ENCODE measurements at regions not wholly inside any gene's neighbourhood (a gene's known extent, or its start where the extent isn't known, plus 50 kb on each side); places are given as distances from the start of the nearest gene placed in this dataset.

GRCh38 chr15:99487337-99487730, 78.5 kb upstream of the MEF2A start:
- H3K27me3 Mint-ChIP-seq (ENCODE audit: low read depth), result peaks cover 8% of the 10 kb centered on the region
- no peaks in the 10 kb centered on the region for H3K36me3 Mint-ChIP-seq
- peaks cover 11% of the 10 kb centered on the region for H3K9me3 Mint-ChIP-seq
- CTCF ChIA-PET, result interaction anchor here (4.0 kb wide), 1 partner anchor 217 kb away, joined by 23 read pairs; no protein-coding TSS in a partner anchor
- peaks cover 24% of the 10 kb centered on the region for H3K4me1 Mint-ChIP-seq
- POLR2A ChIA-PET, result no interaction called here
- no peak for ATAC-seq
- H3K4me3 Mint-ChIP-seq, result peak overlapping the region; percentile 67
- DNase-seq (ENCODE audit: low spot score), result no peak
- H3K27ac Mint-ChIP-seq, result no peak overlapping the region
- TF ChIP-seq, protein P1, sequence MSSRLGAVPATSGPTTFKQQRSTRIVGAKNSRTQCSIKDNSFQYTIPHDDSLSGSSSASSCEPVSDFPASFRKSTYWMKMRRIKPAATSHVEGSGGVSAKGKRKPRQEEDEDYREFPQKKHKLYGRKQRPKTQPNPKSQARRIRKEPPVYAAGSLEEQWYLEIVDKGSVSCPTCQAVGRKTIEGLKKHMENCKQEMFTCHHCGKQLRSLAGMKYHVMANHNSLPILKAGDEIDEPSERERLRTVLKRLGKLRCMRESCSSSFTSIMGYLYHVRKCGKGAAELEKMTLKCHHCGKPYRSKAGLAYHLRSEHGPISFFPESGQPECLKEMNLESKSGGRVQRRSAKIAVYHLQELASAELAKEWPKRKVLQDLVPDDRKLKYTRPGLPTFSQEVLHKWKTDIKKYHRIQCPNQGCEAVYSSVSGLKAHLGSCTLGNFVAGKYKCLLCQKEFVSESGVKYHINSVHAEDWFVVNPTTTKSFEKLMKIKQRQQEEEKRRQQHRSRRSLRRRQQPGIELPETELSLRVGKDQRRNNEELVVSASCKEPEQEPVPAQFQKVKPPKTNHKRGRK (CRISPR knock-in tag; IDR thresholded peaks at IDR 0.05; ENCODE audit: borderline replicate concordance), result no peak
- no peak for TF ChIP-seq AR (CRISPR knock-in tag; IDR thresholded peaks at IDR 0.05)
- TF ChIP-seq ETV6 (CRISPR knock-in tag; IDR thresholded peaks at IDR 0.05), result no peak
- TF ChIP-seq, protein P2, sequence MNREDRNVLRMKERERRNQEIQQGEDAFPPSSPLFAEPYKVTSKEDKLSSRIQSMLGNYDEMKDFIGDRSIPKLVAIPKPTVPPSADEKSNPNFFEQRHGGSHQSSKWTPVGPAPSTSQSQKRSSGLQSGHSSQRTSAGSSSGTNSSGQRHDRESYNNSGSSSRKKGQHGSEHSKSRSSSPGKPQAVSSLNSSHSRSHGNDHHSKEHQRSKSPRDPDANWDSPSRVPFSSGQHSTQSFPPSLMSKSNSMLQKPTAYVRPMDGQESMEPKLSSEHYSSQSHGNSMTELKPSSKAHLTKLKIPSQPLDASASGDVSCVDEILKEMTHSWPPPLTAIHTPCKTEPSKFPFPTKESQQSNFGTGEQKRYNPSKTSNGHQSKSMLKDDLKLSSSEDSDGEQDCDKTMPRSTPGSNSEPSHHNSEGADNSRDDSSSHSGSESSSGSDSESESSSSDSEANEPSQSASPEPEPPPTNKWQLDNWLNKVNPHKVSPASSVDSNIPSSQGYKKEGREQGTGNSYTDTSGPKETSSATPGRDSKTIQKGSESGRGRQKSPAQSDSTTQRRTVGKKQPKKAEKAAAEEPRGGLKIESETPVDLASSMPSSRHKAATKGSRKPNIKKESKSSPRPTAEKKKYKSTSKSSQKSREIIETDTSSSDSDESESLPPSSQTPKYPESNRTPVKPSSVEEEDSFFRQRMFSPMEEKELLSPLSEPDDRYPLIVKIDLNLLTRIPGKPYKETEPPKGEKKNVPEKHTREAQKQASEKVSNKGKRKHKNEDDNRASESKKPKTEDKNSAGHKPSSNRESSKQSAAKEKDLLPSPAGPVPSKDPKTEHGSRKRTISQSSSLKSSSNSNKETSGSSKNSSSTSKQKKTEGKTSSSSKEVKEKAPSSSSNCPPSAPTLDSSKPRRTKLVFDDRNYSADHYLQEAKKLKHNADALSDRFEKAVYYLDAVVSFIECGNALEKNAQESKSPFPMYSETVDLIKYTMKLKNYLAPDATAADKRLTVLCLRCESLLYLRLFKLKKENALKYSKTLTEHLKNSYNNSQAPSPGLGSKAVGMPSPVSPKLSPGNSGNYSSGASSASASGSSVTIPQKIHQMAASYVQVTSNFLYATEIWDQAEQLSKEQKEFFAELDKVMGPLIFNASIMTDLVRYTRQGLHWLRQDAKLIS (CRISPR knock-in tag; IDR thresholded peaks at IDR 0.05; ENCODE audit: borderline replicate concordance), result no peak
- no peak for TF ChIP-seq ZNF317 (CRISPR knock-in tag; IDR thresholded peaks at IDR 0.05; ENCODE audit: borderline replicate concordance, low read depth)
- TF ChIP-seq, protein P3, sequence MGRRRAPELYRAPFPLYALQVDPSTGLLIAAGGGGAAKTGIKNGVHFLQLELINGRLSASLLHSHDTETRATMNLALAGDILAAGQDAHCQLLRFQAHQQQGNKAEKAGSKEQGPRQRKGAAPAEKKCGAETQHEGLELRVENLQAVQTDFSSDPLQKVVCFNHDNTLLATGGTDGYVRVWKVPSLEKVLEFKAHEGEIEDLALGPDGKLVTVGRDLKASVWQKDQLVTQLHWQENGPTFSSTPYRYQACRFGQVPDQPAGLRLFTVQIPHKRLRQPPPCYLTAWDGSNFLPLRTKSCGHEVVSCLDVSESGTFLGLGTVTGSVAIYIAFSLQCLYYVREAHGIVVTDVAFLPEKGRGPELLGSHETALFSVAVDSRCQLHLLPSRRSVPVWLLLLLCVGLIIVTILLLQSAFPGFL (CRISPR knock-in tag; IDR thresholded peaks at IDR 0.05; ENCODE audit: borderline replicate concordance), result no peak
- no peak for TF ChIP-seq ATF6 (CRISPR knock-in tag; IDR thresholded peaks at IDR 0.05)
- TF ChIP-seq STAT6 (CRISPR knock-in tag; conservative IDR thresholded peaks at IDR 0.05; ENCODE audit: low read depth), result no peak
- TF ChIP-seq, protein P4, sequence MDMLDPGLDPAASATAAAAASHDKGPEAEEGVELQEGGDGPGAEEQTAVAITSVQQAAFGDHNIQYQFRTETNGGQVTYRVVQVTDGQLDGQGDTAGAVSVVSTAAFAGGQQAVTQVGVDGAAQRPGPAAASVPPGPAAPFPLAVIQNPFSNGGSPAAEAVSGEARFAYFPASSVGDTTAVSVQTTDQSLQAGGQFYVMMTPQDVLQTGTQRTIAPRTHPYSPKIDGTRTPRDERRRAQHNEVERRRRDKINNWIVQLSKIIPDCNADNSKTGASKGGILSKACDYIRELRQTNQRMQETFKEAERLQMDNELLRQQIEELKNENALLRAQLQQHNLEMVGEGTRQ (CRISPR knock-in tag; IDR thresholded peaks at IDR 0.05), result no peak
- TF ChIP-seq ZNF423 (CRISPR knock-in tag; IDR thresholded peaks at IDR 0.05), result no peak
- TF ChIP-seq, protein P5, sequence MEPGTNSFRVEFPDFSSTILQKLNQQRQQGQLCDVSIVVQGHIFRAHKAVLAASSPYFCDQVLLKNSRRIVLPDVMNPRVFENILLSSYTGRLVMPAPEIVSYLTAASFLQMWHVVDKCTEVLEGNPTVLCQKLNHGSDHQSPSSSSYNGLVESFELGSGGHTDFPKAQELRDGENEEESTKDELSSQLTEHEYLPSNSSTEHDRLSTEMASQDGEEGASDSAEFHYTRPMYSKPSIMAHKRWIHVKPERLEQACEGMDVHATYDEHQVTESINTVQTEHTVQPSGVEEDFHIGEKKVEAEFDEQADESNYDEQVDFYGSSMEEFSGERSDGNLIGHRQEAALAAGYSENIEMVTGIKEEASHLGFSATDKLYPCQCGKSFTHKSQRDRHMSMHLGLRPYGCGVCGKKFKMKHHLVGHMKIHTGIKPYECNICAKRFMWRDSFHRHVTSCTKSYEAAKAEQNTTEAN (CRISPR knock-in tag; IDR thresholded peaks at IDR 0.05), result no peak
- TF ChIP-seq, protein P6, sequence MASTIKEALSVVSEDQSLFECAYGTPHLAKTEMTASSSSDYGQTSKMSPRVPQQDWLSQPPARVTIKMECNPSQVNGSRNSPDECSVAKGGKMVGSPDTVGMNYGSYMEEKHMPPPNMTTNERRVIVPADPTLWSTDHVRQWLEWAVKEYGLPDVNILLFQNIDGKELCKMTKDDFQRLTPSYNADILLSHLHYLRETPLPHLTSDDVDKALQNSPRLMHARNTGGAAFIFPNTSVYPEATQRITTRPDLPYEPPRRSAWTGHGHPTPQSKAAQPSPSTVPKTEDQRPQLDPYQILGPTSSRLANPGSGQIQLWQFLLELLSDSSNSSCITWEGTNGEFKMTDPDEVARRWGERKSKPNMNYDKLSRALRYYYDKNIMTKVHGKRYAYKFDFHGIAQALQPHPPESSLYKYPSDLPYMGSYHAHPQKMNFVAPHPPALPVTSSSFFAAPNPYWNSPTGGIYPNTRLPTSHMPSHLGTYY (CRISPR knock-in tag; IDR thresholded peaks at IDR 0.05), result no peak
- no peak for TF ChIP-seq SP1 (CRISPR knock-in tag; conservative IDR thresholded peaks at IDR 0.05)
- TF ChIP-seq HMGA2 (CRISPR knock-in tag; IDR thresholded peaks at IDR 0.05), result no peak
- TF ChIP-seq PRRX2 (CRISPR knock-in tag; IDR thresholded peaks at IDR 0.05), result no peak
- TF ChIP-seq, protein P7, sequence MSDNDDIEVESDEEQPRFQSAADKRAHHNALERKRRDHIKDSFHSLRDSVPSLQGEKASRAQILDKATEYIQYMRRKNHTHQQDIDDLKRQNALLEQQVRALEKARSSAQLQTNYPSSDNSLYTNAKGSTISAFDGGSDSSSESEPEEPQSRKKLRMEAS (CRISPR knock-in tag; IDR thresholded peaks at IDR 0.05), result no peak

All from WTC11 (cell line).